Muscle layer of duodenum (tissue), 2 donors: ENCODE measurements at regions not wholly inside any gene's neighbourhood (a gene's known extent, or its start where the extent isn't known, plus 50 kb on each side); places are given as distances from the start of the nearest gene placed in this dataset.
"Not testable (repeated sequence)": the region's sequence is repeated elsewhere in the genome, so short reads cannot be mapped to it uniquely, and the experiment has no call there.

Source experiments
- H3K27ac ChIP-seq: one replicate; pipeline ENCODE4 v1.7.0; 2013; ENCODE audit warnings: mild to moderate bottlenecking, low read length
- H3K27me3 ChIP-seq: one replicate; pipeline ENCODE4 v1.7.0; 2013; ENCODE audit warnings: low read depth, mild to moderate bottlenecking, control low read depth, low read length
- H3K36me3 ChIP-seq, 2 donors: one replicate each; pipeline ENCODE4 v1.7.0; 2013; ENCODE audit warnings: low read length in 2 of 2, control low read depth in 1 of 2, mild to moderate bottlenecking in 1 of 2; ENCODE audit not compliant: insufficient read depth in 2 of 2, control insufficient read depth in 1 of 2
- H3K4me1 ChIP-seq, 2 donors: one replicate each; pipeline ENCODE4 v1.7.0; 2013; ENCODE audit warnings: low read length in 2 of 2, mild to moderate bottlenecking in 2 of 2, control low read depth in 1 of 2, moderate library complexity in 1 of 2; ENCODE audit not compliant: insufficient read depth in 2 of 2, control insufficient read depth in 1 of 2
- H3K4me3 ChIP-seq, 2 donors: one replicate each; pipeline ENCODE4 v1.7.0; 2013; ENCODE audit warnings: low read length in 2 of 2, low read depth in 1 of 2, mild to moderate bottlenecking in 1 of 2
- H3K9me3 ChIP-seq, 2 donors: one replicate each; pipeline ENCODE4 v1.7.0; 2013; ENCODE audit warnings: low read length in 2 of 2, control low read depth in 1 of 2, mild to moderate bottlenecking in 1 of 2; ENCODE audit not compliant: control insufficient read depth in 1 of 2
- donor health status: healthy.

DNA sequence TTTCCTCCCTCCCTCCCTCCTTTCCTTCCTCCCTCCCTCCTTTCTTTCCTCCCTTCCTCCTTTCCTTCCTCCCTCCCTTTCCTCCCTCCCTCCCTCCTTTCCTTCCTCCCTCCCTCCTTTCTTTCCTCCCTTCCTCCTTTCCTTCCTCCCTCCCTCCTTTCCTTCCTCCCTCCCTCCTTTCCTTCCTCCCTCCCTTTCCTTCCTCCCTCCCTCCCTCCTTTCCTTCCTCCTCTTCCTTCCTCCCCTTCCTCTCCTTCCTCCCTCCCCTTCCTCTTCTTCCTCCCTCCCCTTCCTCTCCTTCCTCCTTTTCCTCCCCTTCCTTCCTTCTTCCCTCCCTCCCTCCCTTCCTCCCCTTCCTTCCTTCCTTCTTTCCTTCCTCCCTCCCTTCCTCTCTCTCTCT, 748.5 kb downstream of the EPHA4 start:
- not testable (repeated sequence) for H3K4me1 ChIP-seq, H3K27me3 ChIP-seq, H3K4me3 ChIP-seq, H3K27ac ChIP-seq, H3K9me3 ChIP-seq, H3K36me3 ChIP-seq

GRCh38 chr2:220833446-220833845, 738.7 kb downstream of the EPHA4 start:
- H3K27ac ChIP-seq: no peak overlapping the region
- H3K27me3 ChIP-seq: no peaks in the 10 kb centered on the region
- H3K4me1 ChIP-seq: peaks cover 0 to 2% of the 10 kb centered on the region in 2 donors
- H3K9me3 ChIP-seq: no peaks in the 10 kb centered on the region
- no peak overlapping the region for H3K4me3 ChIP-seq
- H3K36me3 ChIP-seq: no peaks in the 10 kb centered on the region

DNA sequence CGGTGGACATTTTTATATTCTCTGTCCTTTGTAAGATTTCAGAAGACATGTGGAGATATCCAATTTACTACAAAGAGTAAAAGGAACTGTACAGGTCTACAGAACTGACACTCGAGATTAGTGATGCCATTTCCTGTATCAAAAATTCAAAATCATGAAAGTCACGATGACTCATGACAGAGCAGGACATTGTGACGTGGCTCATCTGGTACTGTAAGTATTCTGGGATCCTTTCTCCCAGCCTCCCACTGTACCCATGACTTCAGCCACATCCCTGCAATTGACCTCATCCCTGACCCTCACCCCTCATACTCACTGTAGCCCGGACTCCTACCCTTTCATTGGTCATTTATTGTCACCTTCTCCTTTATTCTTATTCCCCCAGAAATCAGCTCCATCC, 736.5 kb downstream of the EPHA4 start:
- Histone ChIP-seq H3K27ac (no peak overlapping the region), H3K36me3 (no peaks in the 10 kb centered on the region), H3K9me3 (no peaks in the 10 kb centered on the region), H3K27me3 (no peaks in the 10 kb centered on the region), H3K4me3 (no peak overlapping the region), H3K4me1 (peaks cover 0 to 2% of the 10 kb centered on the region in 2 donors)

GRCh38 chr2:220837226-220837625, 734.9 kb downstream of the EPHA4 start:
- Histone ChIP-seq H3K36me3 (no peaks in the 10 kb centered on the region), H3K27ac (no peak overlapping the region), H3K4me3 (no peak overlapping the region), H3K27me3 (no peaks in the 10 kb centered on the region), H3K9me3 (no peaks in the 10 kb centered on the region), H3K4me1 (peaks cover 0 to 2% of the 10 kb centered on the region in 2 donors)

DNA sequence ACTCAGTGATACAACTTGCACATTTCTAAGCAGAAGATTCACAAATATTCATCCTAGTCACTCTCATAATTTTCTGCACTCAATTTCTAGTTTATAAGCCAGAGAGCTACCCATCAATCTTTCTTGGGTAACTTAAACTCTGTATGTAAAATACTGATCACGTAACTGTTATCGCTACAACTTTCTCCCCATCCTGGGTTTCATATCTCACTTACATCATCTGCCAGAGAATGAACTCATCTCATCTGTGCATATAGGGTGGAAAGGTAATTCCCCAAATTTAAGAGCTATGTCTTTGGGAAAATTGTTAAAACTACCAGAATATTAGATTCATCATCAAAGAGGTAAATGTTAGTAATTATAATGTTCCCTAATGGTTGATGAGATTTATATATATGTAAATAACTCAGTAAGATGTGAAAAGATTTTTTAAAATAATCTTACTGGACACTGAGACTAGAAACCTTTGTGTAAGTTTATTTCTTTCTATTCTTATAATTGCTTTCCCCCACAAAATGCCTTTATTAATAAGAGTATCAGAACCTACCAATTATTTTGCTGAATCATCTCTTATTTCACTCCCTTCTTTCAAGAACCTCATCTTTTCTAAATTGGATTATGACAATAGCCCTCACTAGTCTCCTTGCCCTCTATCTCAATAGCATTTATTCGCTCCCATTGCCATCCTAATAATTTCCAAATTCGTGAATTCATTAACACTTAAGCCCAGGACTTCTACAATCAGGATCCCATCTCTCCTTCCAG, 729.0 kb downstream of the EPHA4 start:
- Histone ChIP-seq H3K4me1 (no peaks in the 10 kb centered on the region), H3K4me3 (no peak overlapping the region), H3K27me3 (no peaks in the 10 kb centered on the region), H3K27ac (no peak overlapping the region), H3K9me3 (no peaks in the 10 kb centered on the region), H3K36me3 (no peaks in the 10 kb centered on the region)

- Histone ChIP-seq H3K4me1 (no peaks in the 10 kb centered on the region), H3K9me3 (no peaks in the 10 kb centered on the region), H3K27ac (no peak overlapping the region), H3K27me3 (no peaks in the 10 kb centered on the region), H3K4me3 (no peak overlapping the region), H3K36me3 (no peaks in the 10 kb centered on the region)
Measured at GRCh38 chr2:220845766-220846273, 726.3 kb downstream of the EPHA4 start.

DNA sequence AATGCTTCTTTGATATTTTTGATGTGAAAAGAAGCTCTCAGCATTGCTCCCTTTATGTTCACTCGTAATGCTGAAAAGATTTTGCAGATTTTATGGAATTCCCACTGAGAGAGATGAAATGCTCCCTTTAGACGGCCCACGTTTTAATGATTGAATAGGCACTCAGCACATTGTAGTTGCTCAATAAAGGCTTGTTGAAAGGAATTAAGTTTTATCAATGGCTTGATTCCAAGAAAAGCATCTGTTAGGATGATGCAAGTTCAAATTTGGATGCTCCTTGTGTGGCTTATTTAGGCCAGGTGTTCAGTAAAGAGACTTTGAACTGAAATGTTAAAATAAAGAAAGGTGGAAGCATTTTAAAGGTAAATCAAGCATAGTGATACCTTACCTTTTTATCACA, 725.1 kb downstream of the EPHA4 start:
- no peaks in the 10 kb centered on the region for H3K36me3 ChIP-seq
- no peaks in the 10 kb centered on the region for H3K27me3 ChIP-seq
- H3K4me3 ChIP-seq: no peak overlapping the region
- H3K9me3 ChIP-seq: no peaks in the 10 kb centered on the region
- H3K4me1 ChIP-seq: no peaks in the 10 kb centered on the region
- H3K27ac ChIP-seq: no peak overlapping the region

DNA sequence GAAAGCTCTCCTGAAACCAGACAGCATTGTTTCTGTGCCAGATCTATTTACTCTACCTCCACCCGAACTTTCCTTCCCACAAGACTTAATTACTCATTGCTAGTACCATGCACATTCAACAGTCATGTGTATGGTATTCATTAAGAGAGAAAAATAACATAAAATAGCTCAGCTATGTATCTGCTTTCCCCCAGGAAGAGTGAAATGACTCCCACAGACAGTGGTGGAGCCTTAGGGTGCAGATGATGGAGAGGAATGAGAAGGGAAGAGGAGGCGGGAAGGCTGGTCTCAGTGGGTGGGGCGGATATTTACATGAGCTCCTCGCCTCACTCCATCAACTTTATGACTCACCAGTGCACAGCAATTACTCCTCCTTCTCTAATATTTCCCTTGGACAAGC, 724.5 kb downstream of the EPHA4 start:
- Histone ChIP-seq H3K27me3 (no peaks in the 10 kb centered on the region), H3K27ac (no peak overlapping the region), H3K9me3 (no peaks in the 10 kb centered on the region)

GRCh38 chr2:220849433-220849832, 722.7 kb downstream of the EPHA4 start:
- H3K27ac ChIP-seq: no peak overlapping the region
- H3K36me3 ChIP-seq: no peaks in the 10 kb centered on the region
- H3K4me1 ChIP-seq: no peaks in the 10 kb centered on the region
- H3K9me3 ChIP-seq: no peaks in the 10 kb centered on the region
- H3K27me3 ChIP-seq: no peaks in the 10 kb centered on the region
- H3K4me3 ChIP-seq: no peak overlapping the region

More for the DNA sequence above, 724.5 kb downstream of the EPHA4 start:
- H3K4me3 ChIP-seq: no peak overlapping the region
- no peaks in the 10 kb centered on the region for H3K36me3 ChIP-seq
- no peaks in the 10 kb centered on the region for H3K4me1 ChIP-seq

GRCh38 chr2:220850116-220850515, 722.0 kb downstream of the EPHA4 start:
- no peaks in the 10 kb centered on the region for H3K36me3 ChIP-seq
- H3K9me3 ChIP-seq: no peaks in the 10 kb centered on the region
- H3K4me1 ChIP-seq: no peaks in the 10 kb centered on the region
- H3K27ac ChIP-seq: no peak overlapping the region
- H3K4me3 ChIP-seq: no peak overlapping the region
- no peaks in the 10 kb centered on the region for H3K27me3 ChIP-seq

GRCh38 chr2:220855296-220855695, 716.8 kb downstream of the EPHA4 start:
- no peaks in the 10 kb centered on the region for H3K4me1 ChIP-seq
- H3K9me3 ChIP-seq: no peaks in the 10 kb centered on the region
- no peaks in the 10 kb centered on the region for H3K36me3 ChIP-seq
- no peaks in the 10 kb centered on the region for H3K27me3 ChIP-seq
- H3K4me3 ChIP-seq: no peak overlapping the region
- no peak overlapping the region for H3K27ac ChIP-seq

DNA sequence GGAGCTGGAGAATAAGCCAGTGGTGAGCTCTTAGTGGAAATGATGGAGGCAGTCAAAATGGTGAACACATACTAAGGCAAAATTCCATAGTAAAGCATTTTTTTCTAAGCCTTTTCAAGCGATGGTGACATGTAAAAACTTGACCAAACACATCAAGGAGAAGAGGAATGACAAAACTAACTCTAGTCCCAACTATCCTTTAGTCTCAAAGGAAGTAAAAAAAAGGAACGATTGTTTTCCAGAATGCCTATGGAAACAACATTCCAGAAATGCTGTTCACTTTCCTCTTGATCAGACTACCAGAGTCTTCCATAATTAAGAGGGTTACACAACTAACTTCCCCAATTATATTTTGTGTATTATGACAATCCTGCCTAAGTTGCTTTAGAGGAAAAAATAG, 715.6 kb downstream of the EPHA4 start:
- Histone ChIP-seq H3K27me3 (no peaks in the 10 kb centered on the region), H3K4me1 (no peaks in the 10 kb centered on the region), H3K36me3 (no peaks in the 10 kb centered on the region), H3K9me3 (no peaks in the 10 kb centered on the region), H3K4me3 (no peak overlapping the region), H3K27ac (no peak overlapping the region)
